ENCODE measurements at regions not wholly inside any gene's neighbourhood (a gene's known extent, or its start where the extent isn't known, plus 50 kb on each side); places are given as distances from the start of the nearest gene placed in this dataset.

DNA sequence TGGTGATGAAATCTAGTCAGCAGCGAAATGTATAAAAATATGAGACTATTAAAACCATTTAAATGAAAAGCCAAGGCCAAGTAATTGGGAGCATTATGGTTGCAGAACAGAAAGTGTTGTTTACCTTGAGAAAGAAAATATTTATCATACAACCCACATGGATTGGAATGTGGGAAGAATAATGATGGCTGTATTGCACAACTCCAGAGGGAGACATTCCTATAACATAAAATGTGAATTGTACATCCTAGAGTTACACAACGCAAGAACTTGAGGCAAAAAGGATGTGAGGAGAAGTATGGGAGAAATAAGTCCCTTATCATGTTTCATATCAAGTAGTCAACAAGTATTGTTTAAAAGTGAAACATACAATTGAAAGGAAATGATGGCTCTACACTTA, 1014.0 kb upstream of the SEMA6A start:
- no peak for DNase-seq
- H3K79me1 ChIP-seq (ENCODE audit: insufficient read depth, low read depth, low read length, poor library complexity, severe bottlenecking) = no peaks in the 10 kb centered on the region
- no peak overlapping the region for H3T11ph ChIP-seq (ENCODE audit: low read length)
- no peaks in the 10 kb centered on the region for H3K79me2 ChIP-seq (ENCODE audit: insufficient read depth, low read length)
- no peak overlapping the region for H3K9ac ChIP-seq (ENCODE audit: extremely low read depth, insufficient read length, low read length)
- no peak overlapping the region for H3K4ac ChIP-seq (ENCODE audit: low read depth, low read length)
- no peak overlapping the region for H3K18ac ChIP-seq (ENCODE audit: insufficient read length, low read depth, low read length)
- no peak overlapping the region for H2BK5ac ChIP-seq (ENCODE audit: insufficient read length, low read length)
- no peaks in the 10 kb centered on the region for H3K27me3 ChIP-seq (ENCODE audit: insufficient read depth, low read length)
- Mint-ChIP-seq H3K4me1 (peaks cover 8 to 9% of the 10 kb centered on the region in 2 experiments), H3K9me3 (no peaks in the 10 kb centered on the region), H3K4me3 (no peak overlapping the region), H3K27me3 (ENCODE audit: low read depth) (no peaks in the 10 kb centered on the region), H3K36me3 (ENCODE audit: insufficient read depth in 1 of 3, low read depth in 3 of 3) (no peaks in the 10 kb centered on the region), H3K27ac (no peak overlapping the region)
- no peak overlapping the region for H4K8ac ChIP-seq (replicated peaks; ENCODE audit: insufficient read length, low read depth, low read length)
- no peaks in the 10 kb centered on the region for H3K23me2 ChIP-seq (ENCODE audit: insufficient read length, low read depth, low read length, poor library complexity, severe bottlenecking)
- H3K4me2 ChIP-seq (ENCODE audit: insufficient read depth, insufficient read length, low read length) = no peak overlapping the region
- no peaks in the 10 kb centered on the region for H4K20me1 ChIP-seq (ENCODE audit: control insufficient read depth, insufficient read depth, insufficient read length)
- H3K4me1 ChIP-seq (ENCODE audit: insufficient read depth, low read length) = peaks cover 2% of the 10 kb centered on the region; the same call in 1 of the 2 replicates
- H4K5ac ChIP-seq (ENCODE audit: insufficient read length, low read depth, low read length) = no peak overlapping the region
- no peak overlapping the region for H3K56ac ChIP-seq (ENCODE audit: insufficient read length, low read depth, low read length)
- TF ChIP-seq, protein P1, sequence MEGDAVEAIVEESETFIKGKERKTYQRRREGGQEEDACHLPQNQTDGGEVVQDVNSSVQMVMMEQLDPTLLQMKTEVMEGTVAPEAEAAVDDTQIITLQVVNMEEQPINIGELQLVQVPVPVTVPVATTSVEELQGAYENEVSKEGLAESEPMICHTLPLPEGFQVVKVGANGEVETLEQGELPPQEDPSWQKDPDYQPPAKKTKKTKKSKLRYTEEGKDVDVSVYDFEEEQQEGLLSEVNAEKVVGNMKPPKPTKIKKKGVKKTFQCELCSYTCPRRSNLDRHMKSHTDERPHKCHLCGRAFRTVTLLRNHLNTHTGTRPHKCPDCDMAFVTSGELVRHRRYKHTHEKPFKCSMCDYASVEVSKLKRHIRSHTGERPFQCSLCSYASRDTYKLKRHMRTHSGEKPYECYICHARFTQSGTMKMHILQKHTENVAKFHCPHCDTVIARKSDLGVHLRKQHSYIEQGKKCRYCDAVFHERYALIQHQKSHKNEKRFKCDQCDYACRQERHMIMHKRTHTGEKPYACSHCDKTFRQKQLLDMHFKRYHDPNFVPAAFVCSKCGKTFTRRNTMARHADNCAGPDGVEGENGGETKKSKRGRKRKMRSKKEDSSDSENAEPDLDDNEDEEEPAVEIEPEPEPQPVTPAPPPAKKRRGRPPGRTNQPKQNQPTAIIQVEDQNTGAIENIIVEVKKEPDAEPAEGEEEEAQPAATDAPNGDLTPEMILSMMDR (conservative IDR thresholded peaks at IDR 0.05) = no peak
- no peak overlapping the region for H4K91ac ChIP-seq (ENCODE audit: insufficient read length, low read depth, low read length)
- H3K14ac ChIP-seq (ENCODE audit: insufficient read depth, low read length) = no peak overlapping the region
- no peak overlapping the region for H2BK15ac ChIP-seq (ENCODE audit: low read depth, low read length)
- H3K23ac ChIP-seq (ENCODE audit: insufficient read length, low read depth, low read length) = no peak overlapping the region
- WGBS (ENCODE audit: extremely low coverage, insufficient read length, low lambda C conversion rate) = no CpG with 5 or more reads among the region's 2 CpGs
- H2BK20ac ChIP-seq (ENCODE audit: low read depth, low read length, poor library complexity, severe bottlenecking) = no peak overlapping the region
- no peak overlapping the region for H2AFZ ChIP-seq (ENCODE audit: low read length)
- no peak overlapping the region for H2BK120ac ChIP-seq (ENCODE audit: low read depth, low read length, poor library complexity, severe bottlenecking)
- no peak overlapping the region for H3K27ac ChIP-seq (ENCODE audit: insufficient read length, low read depth, low read length)
- H3K9me3 ChIP-seq (ENCODE audit: control insufficient read depth, low read depth, low read length) = no peaks in the 10 kb centered on the region
- H2AK5ac ChIP-seq (ENCODE audit: insufficient read length, low read length) = no peak overlapping the region
- no peak overlapping the region for H2BK12ac ChIP-seq (ENCODE audit: insufficient read length, low read depth, low read length)
